ENCODE measurements at regions not wholly inside any gene's neighbourhood (a gene's known extent, or its start where the extent isn't known, plus 50 kb on each side); places are given as distances from the start of the nearest gene placed in this dataset.

DNA sequence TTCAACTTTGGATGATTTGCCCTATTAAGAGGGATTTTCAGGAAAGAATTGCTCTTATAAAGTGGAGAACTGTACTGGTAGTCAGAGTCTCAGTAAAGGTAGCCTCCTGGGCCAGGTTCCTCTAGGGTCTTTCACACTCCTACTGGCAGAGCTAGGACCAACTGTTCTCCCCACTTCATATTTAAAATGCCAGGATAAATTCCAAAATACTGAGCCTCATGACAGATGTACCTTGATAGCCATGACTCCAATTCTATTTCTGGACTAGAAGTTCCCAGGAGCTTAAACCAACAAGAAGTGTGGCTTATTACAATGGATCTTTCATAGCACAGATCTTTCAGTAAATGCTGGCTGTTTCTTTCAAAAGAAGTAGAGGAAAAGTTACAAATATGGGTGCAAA lies 126.5 kb downstream of the C12orf75 start:
- peak overlapping the region; percentile 5 for H3K4me3 ChIP-seq
- DNase-seq = no peak
- TF ChIP-seq, protein P1, sequence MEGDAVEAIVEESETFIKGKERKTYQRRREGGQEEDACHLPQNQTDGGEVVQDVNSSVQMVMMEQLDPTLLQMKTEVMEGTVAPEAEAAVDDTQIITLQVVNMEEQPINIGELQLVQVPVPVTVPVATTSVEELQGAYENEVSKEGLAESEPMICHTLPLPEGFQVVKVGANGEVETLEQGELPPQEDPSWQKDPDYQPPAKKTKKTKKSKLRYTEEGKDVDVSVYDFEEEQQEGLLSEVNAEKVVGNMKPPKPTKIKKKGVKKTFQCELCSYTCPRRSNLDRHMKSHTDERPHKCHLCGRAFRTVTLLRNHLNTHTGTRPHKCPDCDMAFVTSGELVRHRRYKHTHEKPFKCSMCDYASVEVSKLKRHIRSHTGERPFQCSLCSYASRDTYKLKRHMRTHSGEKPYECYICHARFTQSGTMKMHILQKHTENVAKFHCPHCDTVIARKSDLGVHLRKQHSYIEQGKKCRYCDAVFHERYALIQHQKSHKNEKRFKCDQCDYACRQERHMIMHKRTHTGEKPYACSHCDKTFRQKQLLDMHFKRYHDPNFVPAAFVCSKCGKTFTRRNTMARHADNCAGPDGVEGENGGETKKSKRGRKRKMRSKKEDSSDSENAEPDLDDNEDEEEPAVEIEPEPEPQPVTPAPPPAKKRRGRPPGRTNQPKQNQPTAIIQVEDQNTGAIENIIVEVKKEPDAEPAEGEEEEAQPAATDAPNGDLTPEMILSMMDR (IDR thresholded peaks at IDR 0.05; ENCODE audit: borderline replicate concordance) = no peak
- intact Hi-C loops (cut with micrococcal nuclease) = no loop called here
- peaks cover 24% of the 10 kb centered on the region for H3K4me1 ChIP-seq
- H3K27ac ChIP-seq (replicated peaks) = peak overlapping the region; percentile 60
- no peaks in the 10 kb centered on the region for H3K36me3 ChIP-seq
- peaks cover 8% of the 10 kb centered on the region for H3K9me3 ChIP-seq (replicated peaks)
- no peaks in the 10 kb centered on the region for H3K27me3 ChIP-seq (ENCODE audit: low read depth)

DNA sequence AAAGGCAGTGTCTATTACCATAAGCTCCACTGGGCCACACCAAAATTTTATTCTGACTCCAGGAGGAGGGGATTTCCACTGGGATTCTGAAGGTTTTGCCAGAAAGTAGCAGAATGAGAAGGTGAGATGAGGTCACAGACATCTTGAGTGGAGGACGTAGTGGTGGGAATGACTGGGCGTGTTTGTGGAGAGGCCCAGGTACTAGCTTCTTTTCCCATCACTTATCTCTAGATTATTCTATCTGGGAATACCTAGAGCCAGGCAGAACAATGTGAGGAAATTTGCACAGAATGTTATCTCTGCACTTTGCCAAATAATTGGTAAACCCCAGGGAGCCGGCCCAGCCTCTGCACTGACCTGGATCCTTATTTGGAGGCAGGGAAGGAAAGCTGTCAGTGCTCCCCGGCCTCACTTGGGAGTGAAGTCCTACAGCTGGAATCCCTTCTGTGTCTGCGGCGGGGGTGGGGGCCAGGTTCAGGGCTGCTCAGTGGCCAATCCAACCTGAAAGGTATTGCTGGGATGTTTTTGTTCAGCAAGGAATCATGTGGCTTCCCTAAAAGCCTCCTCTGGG lies 129.4 kb downstream of the C12orf75 start:
- Histone ChIP-seq H3K4me1 (peaks cover 24% of the 10 kb centered on the region), H3K27ac (replicated peaks) (peak overlapping the region; percentile 59), H3K9me3 (replicated peaks) (peaks cover 8% of the 10 kb centered on the region), H3K27me3 (ENCODE audit: low read depth) (no peaks in the 10 kb centered on the region), H3K36me3 (no peaks in the 10 kb centered on the region), H3K4me3 (no peak overlapping the region)
- DNase-seq = no peak
- TF ChIP-seq, protein P1 (IDR thresholded peaks at IDR 0.05; ENCODE audit: borderline replicate concordance) = no peak
- intact Hi-C loops (cut with micrococcal nuclease) = no loop called here

DNA sequence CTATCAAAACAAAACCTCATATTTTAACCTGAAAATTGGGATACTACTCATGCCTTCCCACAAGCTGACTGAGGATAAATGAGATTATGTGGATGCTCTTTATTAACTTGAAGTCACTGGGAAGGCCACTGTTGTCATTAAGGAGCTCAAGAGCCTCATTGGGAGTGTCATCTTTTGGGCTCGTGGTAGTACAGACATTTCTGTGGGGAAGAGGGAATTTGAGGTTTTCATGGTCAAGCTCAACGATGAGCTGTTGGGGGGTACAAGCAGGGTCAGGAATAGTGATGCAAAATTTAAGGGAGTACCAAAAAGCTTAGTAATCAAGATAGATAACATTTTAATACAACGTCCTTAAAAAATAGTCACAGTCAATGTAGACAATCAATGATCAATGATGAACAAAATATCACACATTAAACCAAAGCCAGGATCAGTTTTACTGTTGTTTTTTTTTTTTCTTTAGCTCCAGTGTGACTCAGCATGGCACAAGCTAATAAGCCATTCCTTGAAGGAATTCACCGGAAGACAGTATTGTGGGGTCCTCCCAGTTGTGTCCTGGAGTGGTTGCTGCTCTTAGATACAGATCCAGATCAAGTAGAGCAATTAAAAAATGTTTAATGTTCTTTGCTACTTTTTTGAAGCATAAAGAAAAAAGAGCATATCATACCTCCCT lies 130.9 kb downstream of the C12orf75 start:
- H3K27me3 ChIP-seq (ENCODE audit: low read depth) = no peaks in the 10 kb centered on the region
- H3K4me3 ChIP-seq = no peak overlapping the region
- peaks cover 8% of the 10 kb centered on the region for H3K9me3 ChIP-seq (replicated peaks)
- H3K36me3 ChIP-seq = no peaks in the 10 kb centered on the region
- H3K27ac ChIP-seq (replicated peaks) = no peak overlapping the region
- DNase-seq = no peak
- intact Hi-C loops (cut with micrococcal nuclease) = no loop called here
- H3K4me1 ChIP-seq = peaks cover 27% of the 10 kb centered on the region
- TF ChIP-seq, protein P1 (IDR thresholded peaks at IDR 0.05; ENCODE audit: borderline replicate concordance) = no peak

DNA sequence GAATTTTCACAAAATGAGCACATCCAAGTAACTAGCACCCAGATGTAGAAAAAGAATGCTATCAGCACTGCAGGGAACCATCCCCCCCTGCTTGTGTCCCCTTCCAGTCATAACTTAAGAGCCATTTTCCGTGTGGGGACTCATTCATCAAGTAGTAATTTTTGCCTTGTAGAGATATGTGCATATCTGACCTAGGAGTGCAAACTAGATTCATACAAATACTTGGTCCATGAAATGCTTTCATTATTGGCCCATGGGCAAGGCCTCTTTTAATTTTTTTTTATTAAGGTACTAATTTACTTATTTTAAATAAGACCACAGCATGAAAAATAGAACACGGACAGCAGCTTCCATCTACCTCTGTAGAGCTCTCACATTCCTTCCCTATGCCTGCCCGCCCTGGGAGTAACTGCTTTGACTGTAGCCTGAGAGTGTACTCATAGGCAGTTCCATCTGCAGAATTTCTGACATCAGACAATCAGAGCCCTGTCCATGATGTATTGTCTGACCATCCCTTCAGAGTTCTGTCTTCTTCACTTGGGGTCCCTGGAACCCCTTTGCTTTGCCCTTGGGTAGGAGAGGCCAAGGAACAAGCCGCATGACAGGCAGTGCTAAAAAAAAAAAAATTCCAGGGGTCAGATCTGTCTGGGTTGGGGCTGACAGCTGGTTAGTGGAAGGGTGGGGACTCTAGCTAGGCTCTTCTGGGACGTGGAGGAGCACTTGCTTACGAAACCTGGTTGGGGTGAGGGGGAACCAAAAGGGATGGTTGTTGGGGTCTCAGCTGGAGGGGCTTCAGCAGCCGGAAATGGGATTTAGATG lies 131.7 kb downstream of the C12orf75 start:
- H3K36me3 ChIP-seq = no peaks in the 10 kb centered on the region
- no peak overlapping the region for H3K27ac ChIP-seq (replicated peaks)
- no peaks in the 10 kb centered on the region for H3K27me3 ChIP-seq (ENCODE audit: low read depth)
- H3K4me1 ChIP-seq = peaks cover 30% of the 10 kb centered on the region
- DNase-seq = no peak
- peaks cover 8% of the 10 kb centered on the region for H3K9me3 ChIP-seq (replicated peaks)
- intact Hi-C loops (cut with micrococcal nuclease) = no loop called here
- H3K4me3 ChIP-seq = no peak overlapping the region
- TF ChIP-seq, protein P1 (IDR thresholded peaks at IDR 0.05; ENCODE audit: borderline replicate concordance) = no peak

DNA sequence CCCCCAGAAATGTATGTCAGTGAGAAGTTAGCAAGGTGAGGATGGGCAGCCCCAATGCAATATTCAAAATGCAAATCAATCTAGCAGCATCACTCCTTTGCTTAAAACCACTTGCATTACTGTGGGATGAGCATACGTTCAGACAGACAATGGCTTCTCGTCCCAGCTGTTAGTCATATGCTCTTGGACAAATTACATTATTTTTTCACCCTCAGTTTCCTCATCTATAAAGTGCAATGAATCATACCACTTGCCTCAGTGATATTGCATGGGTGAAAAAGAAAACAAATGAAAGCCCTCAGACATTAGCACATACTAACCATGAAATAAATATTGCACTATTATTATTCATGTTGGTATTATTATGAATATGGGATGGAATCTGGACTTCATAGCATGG lies 132.3 kb downstream of the C12orf75 start:
- Histone ChIP-seq H3K4me1 (peaks cover 36% of the 10 kb centered on the region), H3K36me3 (no peaks in the 10 kb centered on the region), H3K9me3 (replicated peaks) (peaks cover 8% of the 10 kb centered on the region), H3K4me3 (no peak overlapping the region), H3K27me3 (ENCODE audit: low read depth) (no peaks in the 10 kb centered on the region), H3K27ac (replicated peaks) (no peak overlapping the region)
- DNase-seq = no peak
- intact Hi-C loops (cut with micrococcal nuclease) = no loop called here
- TF ChIP-seq, protein P1 (IDR thresholded peaks at IDR 0.05; ENCODE audit: borderline replicate concordance) = no peak
